Fibroblast of lung (primary cell): ENCODE measurements at regions not wholly inside any gene's neighbourhood (a gene's known extent, or its start where the extent isn't known, plus 50 kb on each side); places are given as distances from the start of the nearest gene placed in this dataset.
A peak's percentile ranks its signal among the peaks of the same experiment; 100 is the strongest.

ENCODE experiments used
- DNase-seq, 2 donors: peaks; one replicate each; pipeline versions ENCODE4 v3.0.0 to v3.0.0-alpha.2; 2010; ENCODE audit warnings: low read depth in 2 of 2
- H2AFZ ChIP-seq: 2 replicates; pipeline ENCODE4 v1.5.1; 2012; ENCODE audit warnings: low read length, control low read depth, inconsistent platforms
- H3K27ac ChIP-seq: 2 replicates; pipeline ENCODE4 v1.5.1; 2011; ENCODE audit warnings: low read length, control low read depth; ENCODE audit not compliant: insufficient read depth
- H3K27me3 ChIP-seq: 2 replicates; pipeline ENCODE4 v1.5.1; 2011; ENCODE audit warnings: mild to moderate bottlenecking, low read length; ENCODE audit not compliant: control insufficient read depth, insufficient read depth
- H3K36me3 ChIP-seq: 2 replicates; pipeline ENCODE4 v1.5.1; 2011; ENCODE audit warnings: low read length; ENCODE audit not compliant: control insufficient read depth, insufficient read depth
- H3K4me1 ChIP-seq: 2 replicates; pipeline ENCODE4 v1.5.1; 2011; ENCODE audit warnings: low read length; ENCODE audit not compliant: control insufficient read depth, insufficient read depth; ENCODE audit errors: extremely low read depth
- H3K4me2 ChIP-seq: 2 replicates; pipeline ENCODE4 v1.5.1; 2011; ENCODE audit warnings: low read length, control low read depth; ENCODE audit not compliant: insufficient read depth; ENCODE audit errors: extremely low read depth
- H3K4me3 ChIP-seq, 4 experiments: fragments of 200-600 bp in 1 of 4; sonication (generic) in 1 of 4; replicated peaks in 1 of 4; 2 replicates each; pipeline ENCODE4 v1.5.1; 2011 to 2016; ENCODE audit warnings: low read length in 4 of 4, low read depth in 3 of 4, mild to moderate bottlenecking in 3 of 4, control low read depth in 2 of 4, inconsistent platforms in 1 of 4, mixed read lengths in 1 of 4; ENCODE audit not compliant: insufficient read depth in 1 of 4; ENCODE audit errors: control extremely low read depth in 1 of 4
- H3K79me2 ChIP-seq: 2 replicates; pipeline ENCODE4 v1.5.1; 2012; ENCODE audit warnings: mild to moderate bottlenecking, low read length, inconsistent platforms; ENCODE audit not compliant: control insufficient read depth, insufficient read depth
- H3K9ac ChIP-seq: 2 replicates; pipeline ENCODE4 v1.5.1; 2011; ENCODE audit warnings: mild to moderate bottlenecking, low read length, control low read depth; ENCODE audit not compliant: insufficient read depth
- H3K9me3 ChIP-seq: 2 replicates; pipeline ENCODE4 v1.5.1; 2012; ENCODE audit warnings: low read depth, low read length; ENCODE audit not compliant: control insufficient read depth, insufficient read depth
- H4K20me1 ChIP-seq: 2 replicates; pipeline ENCODE4 v1.5.1; 2011; ENCODE audit warnings: low read length; ENCODE audit not compliant: control insufficient read depth, insufficient read depth; ENCODE audit errors: extremely low read depth
- EZH2 ChIP-seq: IDR thresholded peaks from 2 replicates; pipeline ENCODE4 v1.5.1; 2012; ENCODE audit warnings: low read length, control low read depth, mild to moderate bottlenecking; ENCODE audit errors: missing control alignments
- TF ChIP-seq, protein P1 (sequence below), 2 donors: IDR thresholded peaks in 1 of 2; conservative IDR thresholded peaks in 1 of 2; 1 replicate in 1 of 2; 2 replicates in 1 of 2; pipeline ENCODE4 v1.5.1; 2011 to 2012; ENCODE audit warnings: low read length in 2 of 2, control low read depth in 1 of 2, inconsistent platforms in 1 of 2, low read depth in 1 of 2, mild to moderate bottlenecking in 1 of 2

DNA sequence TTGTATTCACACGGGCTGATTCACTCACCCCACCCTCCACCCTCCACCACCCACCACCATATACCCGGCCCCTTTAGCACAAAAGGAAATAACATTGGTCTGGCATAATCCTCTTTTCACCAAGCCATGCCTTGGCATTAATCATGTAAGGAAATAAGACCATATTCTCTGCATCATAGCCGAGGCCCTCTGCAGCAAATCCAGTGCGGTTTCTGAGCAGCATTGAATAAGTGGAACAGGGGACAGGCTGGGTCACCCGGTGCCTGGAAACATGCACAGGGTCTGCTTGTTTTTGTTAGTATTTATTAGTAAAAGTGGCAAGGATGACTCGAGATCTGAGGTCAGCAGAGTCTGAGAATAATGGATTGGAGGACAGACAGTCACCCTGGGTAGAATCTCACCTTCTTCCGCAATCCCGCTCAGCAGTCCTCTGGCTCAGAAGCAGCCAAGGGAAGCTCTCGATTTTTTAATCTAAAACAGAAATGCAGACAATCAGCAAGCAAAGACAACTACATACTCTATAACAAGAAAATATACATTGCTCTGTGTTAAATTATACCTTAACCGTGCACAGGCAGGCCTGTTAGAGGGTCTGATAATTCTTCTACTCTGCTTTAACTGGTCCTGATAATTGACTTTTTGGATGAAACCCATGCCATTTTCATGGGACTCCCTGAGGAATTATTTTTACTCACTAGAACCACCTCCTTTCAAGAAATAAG lies 52.4 kb upstream of the CDC42BPA start:
- no peaks in the 10 kb centered on the region for H3K4me1 ChIP-seq
- no peak for TF ChIP-seq EZH2
- TF ChIP-seq, protein P1, sequence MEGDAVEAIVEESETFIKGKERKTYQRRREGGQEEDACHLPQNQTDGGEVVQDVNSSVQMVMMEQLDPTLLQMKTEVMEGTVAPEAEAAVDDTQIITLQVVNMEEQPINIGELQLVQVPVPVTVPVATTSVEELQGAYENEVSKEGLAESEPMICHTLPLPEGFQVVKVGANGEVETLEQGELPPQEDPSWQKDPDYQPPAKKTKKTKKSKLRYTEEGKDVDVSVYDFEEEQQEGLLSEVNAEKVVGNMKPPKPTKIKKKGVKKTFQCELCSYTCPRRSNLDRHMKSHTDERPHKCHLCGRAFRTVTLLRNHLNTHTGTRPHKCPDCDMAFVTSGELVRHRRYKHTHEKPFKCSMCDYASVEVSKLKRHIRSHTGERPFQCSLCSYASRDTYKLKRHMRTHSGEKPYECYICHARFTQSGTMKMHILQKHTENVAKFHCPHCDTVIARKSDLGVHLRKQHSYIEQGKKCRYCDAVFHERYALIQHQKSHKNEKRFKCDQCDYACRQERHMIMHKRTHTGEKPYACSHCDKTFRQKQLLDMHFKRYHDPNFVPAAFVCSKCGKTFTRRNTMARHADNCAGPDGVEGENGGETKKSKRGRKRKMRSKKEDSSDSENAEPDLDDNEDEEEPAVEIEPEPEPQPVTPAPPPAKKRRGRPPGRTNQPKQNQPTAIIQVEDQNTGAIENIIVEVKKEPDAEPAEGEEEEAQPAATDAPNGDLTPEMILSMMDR (conservative IDR thresholded peaks at IDR 0.05 in 1 of 2, IDR thresholded peaks at IDR 0.05 in 1 of 2; ENCODE audit: low read depth in 1 of 2, low read length in 2 of 2): no peak
- H3K4me2 ChIP-seq: no peak overlapping the region
- H3K79me2 ChIP-seq: no peaks in the 10 kb centered on the region
- no peaks in the 10 kb centered on the region for H4K20me1 ChIP-seq
- no peaks in the 10 kb centered on the region for H3K9me3 ChIP-seq
- H3K4me3 ChIP-seq: no peak overlapping the region
- H3K27me3 ChIP-seq: no peaks in the 10 kb centered on the region
- no peaks in the 10 kb centered on the region for H3K36me3 ChIP-seq
- DNase-seq: peak; percentile 14 to 69
- H3K9ac ChIP-seq: no peak overlapping the region
- no peak overlapping the region for H2AFZ ChIP-seq
- no peak overlapping the region for H3K27ac ChIP-seq

DNA sequence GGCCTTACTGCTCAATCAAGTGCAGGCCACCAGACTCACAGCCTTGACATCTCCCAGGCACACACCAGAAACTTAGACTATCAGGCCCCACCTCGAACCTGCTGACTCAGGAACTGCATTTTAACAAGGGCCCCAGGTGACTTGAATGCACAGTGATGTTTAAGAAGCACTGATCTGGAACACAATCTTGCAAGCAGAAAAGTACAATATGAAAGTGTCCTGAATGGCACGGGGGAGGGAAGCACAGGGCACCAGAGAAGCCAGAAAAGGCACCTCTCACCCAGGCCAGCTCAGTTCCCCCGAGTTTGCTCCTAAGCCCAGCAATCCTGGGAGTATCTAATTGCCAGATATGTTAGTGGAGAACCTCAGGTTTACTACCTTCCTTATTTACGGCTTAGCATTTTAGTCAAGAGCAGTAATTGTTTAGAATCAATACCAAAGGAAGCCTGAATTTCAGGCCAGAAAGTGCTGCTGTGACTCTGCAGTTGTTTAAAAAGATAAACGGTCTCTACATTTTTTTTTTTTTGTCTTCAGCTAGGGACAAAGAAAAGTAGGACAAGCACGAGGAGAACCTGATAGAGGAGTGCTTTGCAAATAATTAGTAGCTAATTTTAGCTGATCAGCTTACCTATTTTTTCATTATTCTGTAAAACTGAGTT lies 50.9 kb upstream of the CDC42BPA start:
- Histone ChIP-seq H3K9me3 (no peaks in the 10 kb centered on the region), H3K9ac (no peak overlapping the region), H2AFZ (no peak overlapping the region)

More for the DNA sequence above, 50.9 kb upstream of the CDC42BPA start:
- no peak for TF ChIP-seq EZH2
- TF ChIP-seq, protein P1 (conservative IDR thresholded peaks at IDR 0.05 in 1 of 2, IDR thresholded peaks at IDR 0.05 in 1 of 2; ENCODE audit: low read depth in 1 of 2, low read length in 2 of 2): no peak
- H3K4me3 ChIP-seq: no peak overlapping the region
- H3K4me2 ChIP-seq: no peak overlapping the region
- no peaks in the 10 kb centered on the region for H3K27me3 ChIP-seq
- no peaks in the 10 kb centered on the region for H3K4me1 ChIP-seq
- no peak overlapping the region for H3K27ac ChIP-seq
- H3K36me3 ChIP-seq: no peaks in the 10 kb centered on the region
- H3K79me2 ChIP-seq: no peaks in the 10 kb centered on the region
- DNase-seq: no peak
- H4K20me1 ChIP-seq: no peaks in the 10 kb centered on the region
